ENCODE measurements at regions not wholly inside any gene's neighbourhood (a gene's known extent, or its start where the extent isn't known, plus 50 kb on each side); places are given as distances from the start of the nearest gene placed in this dataset.

DNA sequence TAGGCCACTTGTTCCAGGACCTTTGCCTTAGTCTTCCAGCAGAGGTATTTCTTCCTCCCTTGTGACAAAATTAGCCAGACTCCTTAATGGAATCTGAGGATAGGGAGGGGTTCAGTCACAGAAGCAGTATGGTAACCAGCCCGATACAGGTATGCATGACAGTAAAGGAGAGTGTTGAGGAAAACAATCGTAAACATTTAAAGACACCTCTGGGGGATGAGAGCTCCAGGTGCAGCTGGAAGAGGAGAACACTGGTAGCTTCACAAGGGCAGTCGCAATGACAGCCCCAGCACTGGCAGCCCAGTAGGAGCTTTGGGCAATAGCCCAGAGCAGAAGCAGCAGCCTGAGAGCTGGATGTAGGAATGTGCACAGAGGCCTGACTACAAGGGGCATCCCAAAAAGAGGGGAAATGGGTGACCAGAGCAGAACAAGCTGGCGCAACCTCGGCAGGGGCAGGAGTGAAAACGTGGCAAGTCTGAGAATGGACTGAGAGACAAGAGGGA lies 344.9 kb upstream of the JAG1 start:
- Histone ChIP-seq H2BK12ac (ENCODE audit: low read depth, low read length) (no peak overlapping the region), H3K4me1 (replicated peaks in 1 of 4; ENCODE audit: control insufficient read depth in 3 of 4, insufficient read depth in 4 of 4, low read length in 3 of 4) (no peaks in the 10 kb centered on the region), H2BK20ac (ENCODE audit: low read length) (no peak overlapping the region), H3K27ac (ENCODE audit: low read depth, low read length) (no peak overlapping the region), H3K23me2 (ENCODE audit: low read depth, low read length) (no peaks in the 10 kb centered on the region), H3K23ac (ENCODE audit: insufficient read length) (no peak overlapping the region), H3K9ac (replicated peaks in 1 of 4; ENCODE audit: extremely low read depth in 1 of 4, low read depth in 3 of 4, low read length in 3 of 4) (no peak overlapping the region), H3K9me3 (ENCODE audit: insufficient read depth in 2 of 2, low read depth in 1 of 2, low read length in 1 of 2) (no peaks in the 10 kb centered on the region), H3K27me3 (replicated peaks in 1 of 4; ENCODE audit: control insufficient read depth in 3 of 4, extremely low read depth in 1 of 4, insufficient read depth in 3 of 4, low read length in 3 of 4) (no peaks in the 10 kb centered on the region), H4K91ac (replicated peaks; ENCODE audit: insufficient read length, low read length) (no peak overlapping the region), H4K8ac (ENCODE audit: extremely low read depth, insufficient read depth, low read length) (no peak overlapping the region), H3K4ac (replicated peaks; ENCODE audit: insufficient read length, low read depth, low read length) (no peak overlapping the region), H2BK15ac (ENCODE audit: low read length) (no peak overlapping the region), H2AFZ (ENCODE audit: low read length) (peak overlapping the region; percentile 36), H3K18ac (ENCODE audit: extremely low read depth, low read length) (no peak overlapping the region), H3K79me1 (ENCODE audit: low read depth, low read length) (no peaks in the 10 kb centered on the region), H3K56ac (replicated peaks; ENCODE audit: insufficient read length, low read depth, low read length) (no peak overlapping the region), H3K4me3 (ENCODE audit: extremely low read depth in 1 of 4, insufficient read depth in 2 of 4, low read depth in 3 of 4, low read length in 4 of 4) (no peak overlapping the region), H2BK120ac (replicated peaks; ENCODE audit: low read depth, low read length) (no peak overlapping the region), H3K36me3 (ENCODE audit: control insufficient read depth in 2 of 4, insufficient read depth in 4 of 4, low read length in 3 of 4) (no peaks in the 10 kb centered on the region), H4K20me1 (replicated peaks in 1 of 2; ENCODE audit: control insufficient read depth in 1 of 2, insufficient read depth in 2 of 2, low read length in 2 of 2) (no peaks in the 10 kb centered on the region), H3K4me2 (ENCODE audit: insufficient read depth in 1 of 2, low read depth in 2 of 2, low read length in 2 of 2) (no peak overlapping the region), H2AK5ac (ENCODE audit: low read depth, low read length) (no peak overlapping the region), H3K79me2 (ENCODE audit: control insufficient read depth in 1 of 2, insufficient read depth in 2 of 2, low read length in 2 of 2) (no peaks in the 10 kb centered on the region), H2BK5ac (ENCODE audit: low read depth, low read length) (0 out of 2 replicates have a peak overlapping the region, but pooled peaks have one; percentile 35), H4K5ac (ENCODE audit: insufficient read length, low read depth, low read length) (no peak overlapping the region), H3K14ac (ENCODE audit: insufficient read length) (no peak overlapping the region)
- DNase-seq (ENCODE audit: low read depth in 1 of 2, low spot score in 2 of 2) (no peak), FAIRE-seq (no peak)
- CTCF ChIA-PET (ENCODE audit: partially characterized antibody): interaction anchor here (0.6 to 1.7 kb wide), 4 partner anchors 14 to 392 kb away, joined by 3 to 6 read pairs (median 6); no protein-coding TSS in a partner anchor
- POLR2A ChIA-PET (ENCODE audit: partially characterized antibody): no interaction called here
- TF ChIP-seq JUN (IDR thresholded peaks at IDR 0.05; ENCODE audit: low read depth, low read length) (no peak), POLR2A (IDR thresholded peaks at IDR 0.05; ENCODE audit: control extremely low read depth in 1 of 2, low read depth in 2 of 2, low read length in 2 of 2) (no peak), JUND (IDR thresholded peaks at IDR 0.05; ENCODE audit: low read length) (no peak), YY1 (IDR thresholded peaks at IDR 0.05; ENCODE audit: low read depth, low read length) (no peak), SAP30 (IDR thresholded peaks at IDR 0.05; ENCODE audit: insufficient read depth, insufficient replicate concordance, low read length) (no peak), CREB1 (IDR thresholded peaks at IDR 0.05) (no peak), EZH2 (IDR thresholded peaks at IDR 0.05; ENCODE audit: low read depth, low read length, severe bottlenecking) (no peak), KDM5A (IDR thresholded peaks at IDR 0.05; ENCODE audit: low read length) (no peak), EP300 (IDR thresholded peaks at IDR 0.05; ENCODE audit: borderline replicate concordance in 1 of 2, low read depth in 2 of 2, low read length in 2 of 2) (no peak), SIX5 (IDR thresholded peaks at IDR 0.05; ENCODE audit: low read depth, low read length) (no peak), SIN3A (conservative IDR thresholded peaks at IDR 0.05 in 1 of 2, IDR thresholded peaks at IDR 0.05 in 1 of 2; ENCODE audit: low read depth in 1 of 2, low read length in 2 of 2) (no peak)
- WGBS, 2 experiments (ENCODE audit: extremely low coverage in 1 of 2, insufficient coverage in 1 of 2, insufficient read length in 1 of 2, insufficient replicate concordance in 2 of 2, low coverage in 1 of 2, low lambda C conversion rate in 2 of 2, missing lambda C conversion rate in 1 of 2): 83% methylated on average over 6 of the region's 6 CpGs; no CpG with 5 or more reads in 1 of the 2 experiments

Data from H1 (cell line).